Peyer's patch (tissue), 4 donors: ENCODE measurements at regions not wholly inside any gene's neighbourhood (a gene's known extent, or its start where the extent isn't known, plus 50 kb on each side); places are given as distances from the start of the nearest gene placed in this dataset.

ENCODE experiments used
- POLR2A ChIP-seq, 2 donors: fragments of 450-650 bp; IDR thresholded peaks; one replicate each; pipeline ENCODE4 v1.5.1; 2017; ENCODE audit warnings: antibody characterized with exemption in 2 of 2, mild to moderate bottlenecking in 2 of 2, moderate library complexity in 2 of 2
- TF ChIP-seq, protein P1 (sequence below), 6 experiments: fragments of 450-650 bp in 4 of 6; fragments of 200-600 bp in 2 of 6; sonication (generic) in 1 of 6; IDR thresholded peaks; one replicate each; pipeline ENCODE4 v1.5.1; 2017 to 2019; ENCODE audit warnings: antibody characterized with exemption in 6 of 6, mild to moderate bottlenecking in 3 of 6, moderate library complexity in 1 of 6

DNA sequence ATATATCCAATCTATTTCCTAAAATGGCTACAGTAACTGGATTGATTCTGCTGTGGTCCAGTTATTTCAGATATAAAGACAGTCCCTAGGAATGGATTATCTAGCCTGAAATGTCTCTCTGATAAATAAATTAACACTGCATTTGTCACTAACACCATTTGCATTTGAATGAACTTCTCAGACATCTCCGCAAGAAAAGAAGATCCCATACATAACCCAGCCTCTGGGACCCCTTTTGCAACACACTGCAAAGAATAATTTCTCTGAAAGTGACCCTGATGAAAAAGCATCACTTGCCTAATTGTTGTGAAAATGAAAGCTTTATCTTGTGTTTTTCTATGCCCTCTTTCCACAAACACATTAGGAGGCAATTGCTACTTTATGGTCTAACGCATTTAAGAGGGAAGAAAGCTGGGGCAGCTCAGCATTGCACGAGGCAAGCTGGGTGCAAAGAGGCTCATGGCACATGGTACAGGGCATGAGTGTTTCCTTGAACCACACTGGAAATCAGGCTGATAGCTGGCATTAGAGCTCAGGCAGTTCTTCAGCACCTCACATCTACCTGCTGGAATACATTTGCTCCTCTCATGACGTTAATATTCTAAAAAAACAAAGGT is 379.9 kb downstream of the IRS2 start:
- TF ChIP-seq POLR2A (IDR thresholded peaks at IDR 0.05), result no peak
- TF ChIP-seq, protein P1, sequence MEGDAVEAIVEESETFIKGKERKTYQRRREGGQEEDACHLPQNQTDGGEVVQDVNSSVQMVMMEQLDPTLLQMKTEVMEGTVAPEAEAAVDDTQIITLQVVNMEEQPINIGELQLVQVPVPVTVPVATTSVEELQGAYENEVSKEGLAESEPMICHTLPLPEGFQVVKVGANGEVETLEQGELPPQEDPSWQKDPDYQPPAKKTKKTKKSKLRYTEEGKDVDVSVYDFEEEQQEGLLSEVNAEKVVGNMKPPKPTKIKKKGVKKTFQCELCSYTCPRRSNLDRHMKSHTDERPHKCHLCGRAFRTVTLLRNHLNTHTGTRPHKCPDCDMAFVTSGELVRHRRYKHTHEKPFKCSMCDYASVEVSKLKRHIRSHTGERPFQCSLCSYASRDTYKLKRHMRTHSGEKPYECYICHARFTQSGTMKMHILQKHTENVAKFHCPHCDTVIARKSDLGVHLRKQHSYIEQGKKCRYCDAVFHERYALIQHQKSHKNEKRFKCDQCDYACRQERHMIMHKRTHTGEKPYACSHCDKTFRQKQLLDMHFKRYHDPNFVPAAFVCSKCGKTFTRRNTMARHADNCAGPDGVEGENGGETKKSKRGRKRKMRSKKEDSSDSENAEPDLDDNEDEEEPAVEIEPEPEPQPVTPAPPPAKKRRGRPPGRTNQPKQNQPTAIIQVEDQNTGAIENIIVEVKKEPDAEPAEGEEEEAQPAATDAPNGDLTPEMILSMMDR (IDR thresholded peaks at IDR 0.05), result no peak
